ENCODE measurements at regions not wholly inside any gene's neighbourhood (a gene's known extent, or its start where the extent isn't known, plus 50 kb on each side); places are given as distances from the start of the nearest gene placed in this dataset.

DNA sequence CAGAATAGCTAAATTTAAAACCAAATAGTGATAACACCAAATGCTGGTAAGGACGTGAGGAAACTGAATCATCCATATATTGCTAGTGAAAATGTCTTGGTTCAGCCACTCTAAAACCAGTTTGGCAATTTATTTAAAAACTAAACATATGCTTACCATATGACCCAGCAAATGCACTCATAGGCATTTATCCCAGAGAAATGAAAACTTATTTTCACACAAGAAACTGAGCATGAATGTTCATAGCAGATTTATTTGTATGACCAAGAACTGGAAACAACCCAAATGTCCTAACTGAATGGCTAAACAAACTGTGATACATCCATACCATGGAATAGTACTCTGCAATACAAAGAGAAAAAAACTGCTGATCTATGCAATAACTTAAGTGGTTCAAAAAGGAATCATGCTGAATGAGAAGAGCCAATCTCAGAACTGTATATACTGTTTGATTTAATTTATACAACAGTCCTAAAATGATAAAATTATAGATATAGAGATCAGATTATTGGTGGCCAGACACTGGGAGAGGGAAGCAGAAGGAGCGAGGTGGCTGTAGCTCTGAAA is 115.6 kb upstream of the ADGRF1 start:
- Histone ChIP-seq H3K36me3 (ENCODE audit: control insufficient read depth, insufficient read depth, low read length) (no peaks in the 10 kb centered on the region), H3K27ac (ENCODE audit: low read length) (no peak overlapping the region; the same call in 1 of the 2 replicates), H3K4me1 (ENCODE audit: control insufficient read depth, insufficient read depth, low read length) (peaks cover 10% of the 10 kb centered on the region), H3K4me3 (ENCODE audit: low read depth in 2 of 2, low read length in 2 of 2) (no peak overlapping the region), H3K27me3 (ENCODE audit: control insufficient read depth, insufficient read depth, low read length) (no peaks in the 10 kb centered on the region), H3K9me3 (ENCODE audit: control insufficient read depth, insufficient read depth, low read depth, low read length) (no peaks in the 10 kb centered on the region)
- in situ Hi-C loops (cut with HindIII; ENCODE audit: low pct_unique_long_range_greater_than_20kb, low sequenced_read_pairs): no loop called here
- no TSS peak for BruUV-seq (replicated peaks)
- no peak for DNase-seq (ENCODE audit: low read depth, low spot score)
- ATAC-seq: no peak
- ChIA-PET CTCF (no interaction called here), POLR2A (no interaction called here)
- intact Hi-C loops (cut with micrococcal nuclease; ENCODE audit: unreplicated experiment): no loop called here
- TF ChIP-seq, protein P1, sequence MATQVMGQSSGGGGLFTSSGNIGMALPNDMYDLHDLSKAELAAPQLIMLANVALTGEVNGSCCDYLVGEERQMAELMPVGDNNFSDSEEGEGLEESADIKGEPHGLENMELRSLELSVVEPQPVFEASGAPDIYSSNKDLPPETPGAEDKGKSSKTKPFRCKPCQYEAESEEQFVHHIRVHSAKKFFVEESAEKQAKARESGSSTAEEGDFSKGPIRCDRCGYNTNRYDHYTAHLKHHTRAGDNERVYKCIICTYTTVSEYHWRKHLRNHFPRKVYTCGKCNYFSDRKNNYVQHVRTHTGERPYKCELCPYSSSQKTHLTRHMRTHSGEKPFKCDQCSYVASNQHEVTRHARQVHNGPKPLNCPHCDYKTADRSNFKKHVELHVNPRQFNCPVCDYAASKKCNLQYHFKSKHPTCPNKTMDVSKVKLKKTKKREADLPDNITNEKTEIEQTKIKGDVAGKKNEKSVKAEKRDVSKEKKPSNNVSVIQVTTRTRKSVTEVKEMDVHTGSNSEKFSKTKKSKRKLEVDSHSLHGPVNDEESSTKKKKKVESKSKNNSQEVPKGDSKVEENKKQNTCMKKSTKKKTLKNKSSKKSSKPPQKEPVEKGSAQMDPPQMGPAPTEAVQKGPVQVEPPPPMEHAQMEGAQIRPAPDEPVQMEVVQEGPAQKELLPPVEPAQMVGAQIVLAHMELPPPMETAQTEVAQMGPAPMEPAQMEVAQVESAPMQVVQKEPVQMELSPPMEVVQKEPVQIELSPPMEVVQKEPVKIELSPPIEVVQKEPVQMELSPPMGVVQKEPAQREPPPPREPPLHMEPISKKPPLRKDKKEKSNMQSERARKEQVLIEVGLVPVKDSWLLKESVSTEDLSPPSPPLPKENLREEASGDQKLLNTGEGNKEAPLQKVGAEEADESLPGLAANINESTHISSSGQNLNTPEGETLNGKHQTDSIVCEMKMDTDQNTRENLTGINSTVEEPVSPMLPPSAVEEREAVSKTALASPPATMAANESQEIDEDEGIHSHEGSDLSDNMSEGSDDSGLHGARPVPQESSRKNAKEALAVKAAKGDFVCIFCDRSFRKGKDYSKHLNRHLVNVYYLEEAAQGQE (IDR thresholded peaks at IDR 0.05; ENCODE audit: insufficient read depth in 1 of 2, low read depth in 2 of 2, low read length in 1 of 2): no peak
- TF ChIP-seq TCF7L2 (IDR thresholded peaks at IDR 0.05; ENCODE audit: low read depth, low read length) (no peak), SIN3A (IDR thresholded peaks at IDR 0.05; ENCODE audit: borderline replicate concordance, insufficient read depth, low read depth, low read length) (no peak), POLR2AphosphoS5 (IDR thresholded peaks at IDR 0.05; ENCODE audit: low read depth, low read length) (no peak)
- TF ChIP-seq, protein P2, sequence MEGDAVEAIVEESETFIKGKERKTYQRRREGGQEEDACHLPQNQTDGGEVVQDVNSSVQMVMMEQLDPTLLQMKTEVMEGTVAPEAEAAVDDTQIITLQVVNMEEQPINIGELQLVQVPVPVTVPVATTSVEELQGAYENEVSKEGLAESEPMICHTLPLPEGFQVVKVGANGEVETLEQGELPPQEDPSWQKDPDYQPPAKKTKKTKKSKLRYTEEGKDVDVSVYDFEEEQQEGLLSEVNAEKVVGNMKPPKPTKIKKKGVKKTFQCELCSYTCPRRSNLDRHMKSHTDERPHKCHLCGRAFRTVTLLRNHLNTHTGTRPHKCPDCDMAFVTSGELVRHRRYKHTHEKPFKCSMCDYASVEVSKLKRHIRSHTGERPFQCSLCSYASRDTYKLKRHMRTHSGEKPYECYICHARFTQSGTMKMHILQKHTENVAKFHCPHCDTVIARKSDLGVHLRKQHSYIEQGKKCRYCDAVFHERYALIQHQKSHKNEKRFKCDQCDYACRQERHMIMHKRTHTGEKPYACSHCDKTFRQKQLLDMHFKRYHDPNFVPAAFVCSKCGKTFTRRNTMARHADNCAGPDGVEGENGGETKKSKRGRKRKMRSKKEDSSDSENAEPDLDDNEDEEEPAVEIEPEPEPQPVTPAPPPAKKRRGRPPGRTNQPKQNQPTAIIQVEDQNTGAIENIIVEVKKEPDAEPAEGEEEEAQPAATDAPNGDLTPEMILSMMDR (IDR thresholded peaks at IDR 0.05): no peak

DNA sequence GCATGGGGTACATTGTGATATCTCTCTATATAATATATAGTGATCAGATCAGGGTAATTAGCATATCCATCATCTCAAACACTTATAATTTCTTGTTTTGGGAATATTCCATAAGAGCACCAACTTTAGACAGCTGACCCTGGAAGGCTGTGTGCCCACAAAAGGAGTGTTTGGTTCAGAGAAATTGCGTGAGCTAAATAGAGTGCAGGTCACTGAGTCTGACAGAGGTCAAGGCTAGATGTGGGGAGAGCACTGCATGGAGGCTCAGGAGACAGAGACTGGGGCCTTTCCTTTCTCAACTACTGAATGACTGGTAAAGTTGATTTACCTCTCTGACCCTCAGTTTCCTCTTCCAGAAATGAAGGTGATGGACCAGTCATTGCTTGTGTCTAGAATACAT is 114.9 kb upstream of the ADGRF1 start:
- CTCF ChIA-PET: no interaction called here
- POLR2A ChIA-PET: interaction anchor here (0.7 kb wide), 1 partner anchor 110 kb away, joined by 4 read pairs; no protein-coding TSS in a partner anchor
- intact Hi-C loops (cut with micrococcal nuclease; ENCODE audit: unreplicated experiment) (no loop called here), in situ Hi-C loops (cut with HindIII; ENCODE audit: low pct_unique_long_range_greater_than_20kb, low sequenced_read_pairs) (no loop called here)
- DNase-seq (ENCODE audit: low read depth, low spot score) (no peak), ATAC-seq (no peak)
- Histone ChIP-seq H3K4me3 (ENCODE audit: low read depth in 2 of 2, low read length in 2 of 2) (no peak overlapping the region), H3K36me3 (ENCODE audit: control insufficient read depth, insufficient read depth, low read length) (no peaks in the 10 kb centered on the region), H3K9me3 (ENCODE audit: control insufficient read depth, insufficient read depth, low read depth, low read length) (no peaks in the 10 kb centered on the region), H3K27ac (ENCODE audit: low read length) (no peak overlapping the region), H3K4me1 (ENCODE audit: control insufficient read depth, insufficient read depth, low read length) (peaks cover 15% of the 10 kb centered on the region), H3K27me3 (ENCODE audit: control insufficient read depth, insufficient read depth, low read length) (no peaks in the 10 kb centered on the region)
- TF ChIP-seq SIN3A (IDR thresholded peaks at IDR 0.05; ENCODE audit: borderline replicate concordance, insufficient read depth, low read depth, low read length) (no peak), POLR2AphosphoS5 (IDR thresholded peaks at IDR 0.05; ENCODE audit: low read depth, low read length) (no peak), TCF7L2 (IDR thresholded peaks at IDR 0.05; ENCODE audit: low read depth, low read length) (no peak)
- TF ChIP-seq, protein P2 (IDR thresholded peaks at IDR 0.05): no peak
- TF ChIP-seq, protein P1 (IDR thresholded peaks at IDR 0.05; ENCODE audit: insufficient read depth in 1 of 2, low read depth in 2 of 2, low read length in 1 of 2): no peak
- no TSS peak for BruUV-seq (replicated peaks)
